GM23338 (cell line): ENCODE measurements at regions not wholly inside any gene's neighbourhood (a gene's known extent, or its start where the extent isn't known, plus 50 kb on each side); places are given as distances from the start of the nearest gene placed in this dataset.

Experiments
- ATAC-seq: fragments of 200-7000 bp; cut with Tn5 transposase; 3 replicates; pipeline ENCODE4 v1.9.1; 2020
- DNase-seq: peaks from one replicate; pipeline ENCODE4 v3.0.0-alpha.2; 2015; ENCODE audit warnings: low spot score
- H2AFZ ChIP-seq: fragments of 200-600 bp; sonication (generic); 2 replicates; pipeline ENCODE4 v1.8.0; 2016; ENCODE audit warnings: antibody characterized with exemption, mild to moderate bottlenecking, moderate library complexity
- H3F3A ChIP-seq: fragments of 200-600 bp; sonication (generic); replicated peaks from 2 replicates; pipeline ENCODE4 v1.8.0; 2017; ENCODE audit warnings: antibody characterized with exemption, mixed run types, low read depth
- H3K27ac ChIP-seq: fragments of 200-600 bp; sonication (generic); 2 replicates; pipeline ENCODE4 v1.6.1; 2016; ENCODE audit warnings: low read depth
- H3K27me3 ChIP-seq: fragments of 200-600 bp; sonication (generic); 2 replicates; pipeline ENCODE4 v1.8.0; 2016; ENCODE audit warnings: mild to moderate bottlenecking, mixed run types, moderate library complexity; ENCODE audit not compliant: insufficient read depth
- H3K36me3 ChIP-seq: fragments of 200-600 bp; sonication (generic); 2 replicates; pipeline ENCODE4 v1.8.0; 2016; ENCODE audit warnings: mild to moderate bottlenecking; ENCODE audit not compliant: insufficient read depth
- H3K4me1 ChIP-seq: fragments of 200-600 bp; sonication (generic); 2 replicates; pipeline ENCODE4 v1.8.0; 2016; ENCODE audit warnings: mild to moderate bottlenecking, moderate library complexity; ENCODE audit not compliant: insufficient read depth
- H3K4me2 ChIP-seq: fragments of 200-600 bp; sonication (generic); 2 replicates; pipeline ENCODE4 v1.7.1; 2017; ENCODE audit warnings: mixed run types
- H3K4me3 ChIP-seq: fragments of 200-600 bp; sonication (generic); 2 replicates; pipeline ENCODE4 v1.6.1; 2016; ENCODE audit warnings: mixed run types
- H3K79me2 ChIP-seq: fragments of 200-600 bp; sonication (generic); replicated peaks from 2 replicates; pipeline ENCODE4 v1.8.0; 2017; ENCODE audit warnings: mild to moderate bottlenecking; ENCODE audit not compliant: insufficient read depth
- H3K9me2 ChIP-seq: fragments of 200-600 bp; sonication (generic); 2 replicates; pipeline ENCODE4 v1.8.0; 2017; ENCODE audit not compliant: insufficient read depth
- H4K20me1 ChIP-seq: fragments of 200-600 bp; sonication (generic); replicated peaks from 2 replicates; pipeline ENCODE4 v1.8.0; 2017; ENCODE audit warnings: mild to moderate bottlenecking; ENCODE audit not compliant: insufficient read depth
- H3K27ac Mint-ChIP-seq: 2 replicates; pipeline ENCODE4 v1.8.0; 2020; ENCODE audit warnings: inconsistent platforms, mild to moderate bottlenecking, moderate library complexity, mixed read lengths
- H3K27me3 Mint-ChIP-seq: 3 replicates; pipeline ENCODE4 v1.8.0; 2022; ENCODE audit warnings: low read depth, mild to moderate bottlenecking, moderate library complexity, mixed read lengths, inconsistent platforms; ENCODE audit not compliant: insufficient read depth, poor library complexity
- H3K36me3 Mint-ChIP-seq: 3 replicates; pipeline ENCODE4 v1.8.0; 2021; ENCODE audit warnings: low read depth, mild to moderate bottlenecking, inconsistent platforms, moderate library complexity, mixed read lengths
- H3K4me1 Mint-ChIP-seq: 3 replicates; pipeline ENCODE4 v1.8.0; 2020; ENCODE audit warnings: mild to moderate bottlenecking, inconsistent platforms, mixed read lengths
- H3K4me3 Mint-ChIP-seq: 3 replicates; pipeline ENCODE4 v1.8.0; 2021; ENCODE audit warnings: moderate library complexity, mild to moderate bottlenecking, inconsistent platforms, mixed read lengths
- H3K9me3 Mint-ChIP-seq: 3 replicates; pipeline ENCODE4 v1.8.0; 2020; ENCODE audit warnings: moderate library complexity, mild to moderate bottlenecking, inconsistent platforms, mixed read lengths
- CREB1 ChIP-seq: fragments of 250-450 bp; sonication (Bioruptor Pico); IDR thresholded peaks from 2 replicates; pipeline ENCODE4 v1.5.0; 2020; ENCODE audit warnings: low read depth, mild to moderate bottlenecking, moderate library complexity
- CTCF ChIP-seq, 2 experiments: fragments of 200-600 bp in 1 of 2; sonication (generic) in 1 of 2; conservative IDR thresholded peaks; 2 replicates each; pipeline versions ENCODE4 v1.5.1 to v1.6.1; 2016 to 2017; ENCODE audit warnings: antibody characterized with exemption in 2 of 2, low read depth in 2 of 2, mild to moderate bottlenecking in 2 of 2, moderate library complexity in 1 of 2
- ETS1 ChIP-seq: IDR thresholded peaks from 2 replicates; pipeline ENCODE4 v1.6.1; 2016; ENCODE audit warnings: antibody characterized with exemption
- EZH2phosphoT487 ChIP-seq: fragments of 200-600 bp; sonication (generic); IDR thresholded peaks from one replicate; pipeline ENCODE4 v1.8.1; 2018; ENCODE audit warnings: antibody characterized with exemption; ENCODE audit not compliant: unreplicated experiment
- JUNB ChIP-seq: IDR thresholded peaks from one replicate; pipeline ENCODE4 v1.6.1; 2016; ENCODE audit warnings: antibody characterized with exemption; ENCODE audit not compliant: unreplicated experiment
- POLR2AphosphoS5 ChIP-seq: IDR thresholded peaks from 2 replicates; pipeline ENCODE4 v1.6.1; 2016; ENCODE audit warnings: antibody characterized with exemption, low read depth
- REST ChIP-seq: IDR thresholded peaks from one replicate; pipeline ENCODE4 v1.6.1; 2018; ENCODE audit warnings: antibody characterized with exemption; ENCODE audit not compliant: unreplicated experiment
- STAT1 ChIP-seq: IDR thresholded peaks from one replicate; pipeline ENCODE4 v1.6.1; 2016; ENCODE audit warnings: antibody characterized with exemption; ENCODE audit not compliant: unreplicated experiment
- ZNF331 ChIP-seq: fragments of 250-450 bp; sonication (Bioruptor Pico); IDR thresholded peaks from 2 replicates; pipeline ENCODE4 v1.5.0; 2020; ENCODE audit warnings: low read depth, mild to moderate bottlenecking, moderate library complexity
- ZNF462 ChIP-seq: fragments of 250-450 bp; sonication (Bioruptor Pico); IDR thresholded peaks from 2 replicates; pipeline ENCODE4 v1.5.0; 2020; ENCODE audit warnings: mild to moderate bottlenecking, moderate library complexity

GRCh38 chr10:3395458-3395861 lies 222.9 kb upstream of the PITRM1 start:
- no peaks in the 10 kb centered on the region for H3K27me3 ChIP-seq
- no peak for ATAC-seq
- H2AFZ ChIP-seq = no peak overlapping the region
- no peaks in the 10 kb centered on the region for H3K36me3 ChIP-seq
- Mint-ChIP-seq H3K4me1 (peaks cover 11% of the 10 kb centered on the region; the same call in 2 of the 3 replicates), H3K27ac (no peak overlapping the region), H3K9me3 (peaks cover 11% of the 10 kb centered on the region), H3K36me3 (peaks cover 5% of the 10 kb centered on the region; the same call in 2 of the 3 replicates), H3K27me3 (no peaks in the 10 kb centered on the region), H3K4me3 (no peak overlapping the region)
- H3K4me2 ChIP-seq = no peak overlapping the region
- no peaks in the 10 kb centered on the region; the same call in 1 of the 2 replicates for H3K4me1 ChIP-seq
- DNase-seq = no peak
- TF ChIP-seq REST (no peak), CTCF (conservative IDR thresholded peaks at IDR 0.05; ENCODE audit: low read depth in 2 of 2) (no peak), POLR2AphosphoS5 (no peak), STAT1 (no peak), CREB1 (CRISPR knock-in tag) (no peak), ZNF462 (CRISPR knock-in tag) (no peak), JUNB (no peak), ETS1 (no peak), ZNF331 (CRISPR knock-in tag) (no peak), EZH2phosphoT487 (no peak)
- H3K79me2 ChIP-seq = no peaks in the 10 kb centered on the region
- no peak overlapping the region for H3K27ac ChIP-seq
- no peaks in the 10 kb centered on the region for H3F3A ChIP-seq
- H3K4me3 ChIP-seq = no peak overlapping the region
- no peaks in the 10 kb centered on the region for H4K20me1 ChIP-seq
- H3K9me2 ChIP-seq = no peaks in the 10 kb centered on the region
